H9 (cell line): ENCODE measurements at regions not wholly inside any gene's neighbourhood (a gene's known extent, or its start where the extent isn't known, plus 50 kb on each side); places are given as distances from the start of the nearest gene placed in this dataset.

Experiments used
- DNase-seq: peaks from one replicate; pipeline ENCODE4 v3.0.0-alpha.2; 2017
- H2AFZ ChIP-seq: one replicate; pipeline ENCODE4 v1.6.1; 2013; ENCODE audit warnings: mild to moderate bottlenecking, low read length, control low read depth, moderate library complexity
- H2AK5ac ChIP-seq: 2 replicates; pipeline ENCODE4 v1.6.1; 2013; ENCODE audit warnings: low read length, control low read depth, mixed read lengths; ENCODE audit not compliant: insufficient read length
- H2BK120ac ChIP-seq: one replicate; pipeline ENCODE4 v1.6.1; 2013; ENCODE audit warnings: low read depth, mild to moderate bottlenecking, low read length, control low read depth, inconsistent platforms; ENCODE audit not compliant: poor library complexity, severe bottlenecking
- H2BK12ac ChIP-seq: 2 replicates; pipeline ENCODE4 v1.6.1; 2013; ENCODE audit warnings: low read length, control low read depth, mixed read lengths, low read depth; ENCODE audit not compliant: insufficient read length
- H2BK15ac ChIP-seq: 2 replicates; pipeline ENCODE4 v1.6.1; 2013; ENCODE audit warnings: low read depth, low read length, control low read depth
- H2BK20ac ChIP-seq: one replicate; pipeline ENCODE4 v1.6.1; 2013; ENCODE audit warnings: low read depth, mild to moderate bottlenecking, low read length, control low read depth, inconsistent platforms; ENCODE audit not compliant: poor library complexity, severe bottlenecking
- H2BK5ac ChIP-seq: 2 replicates; pipeline ENCODE4 v1.6.1; 2013; ENCODE audit warnings: low read length, control low read depth, mixed read lengths; ENCODE audit not compliant: insufficient read length
- H3K14ac ChIP-seq: 2 replicates; pipeline ENCODE4 v1.6.1; 2013; ENCODE audit warnings: low read length, control low read depth; ENCODE audit not compliant: insufficient read depth
- H3K18ac ChIP-seq: 2 replicates; pipeline ENCODE4 v1.6.1; 2013; ENCODE audit warnings: low read depth, mild to moderate bottlenecking, mixed read lengths, low read length, control low read depth; ENCODE audit not compliant: insufficient read length
- H3K23ac ChIP-seq: 2 replicates; pipeline ENCODE4 v1.6.1; 2013; ENCODE audit warnings: low read length, control low read depth, mixed read lengths, low read depth; ENCODE audit not compliant: insufficient read length
- H3K23me2 ChIP-seq: 2 replicates; pipeline ENCODE4 v1.6.1; 2013; ENCODE audit warnings: low read depth, mild to moderate bottlenecking, mixed read lengths, low read length, control low read depth; ENCODE audit not compliant: insufficient read length, poor library complexity, severe bottlenecking
- H3K27ac ChIP-seq: 2 replicates; pipeline ENCODE4 v1.5.1; 2013; ENCODE audit warnings: low read length, control low read depth, mixed read lengths, low read depth; ENCODE audit not compliant: insufficient read length
- H3K27me3 ChIP-seq: 2 replicates; pipeline ENCODE4 v1.6.1; 2013; ENCODE audit warnings: low read length, control low read depth, inconsistent platforms; ENCODE audit not compliant: insufficient read depth
- H3K4ac ChIP-seq: 2 replicates; pipeline ENCODE4 v1.6.1; 2013; ENCODE audit warnings: low read depth, mild to moderate bottlenecking, control low read depth, inconsistent platforms, low read length, moderate library complexity
- H3K4me1 ChIP-seq: 2 replicates; pipeline ENCODE4 v1.6.1; 2013; ENCODE audit warnings: low read length, control low read depth, inconsistent platforms; ENCODE audit not compliant: insufficient read depth
- H3K4me2 ChIP-seq: 2 replicates; pipeline ENCODE4 v1.6.1; 2013; ENCODE audit warnings: low read length, control low read depth, mixed read lengths; ENCODE audit not compliant: insufficient read length, insufficient read depth
- H3K56ac ChIP-seq: 2 replicates; pipeline ENCODE4 v1.6.1; 2013; ENCODE audit warnings: low read depth, mild to moderate bottlenecking, mixed read lengths, low read length, control low read depth; ENCODE audit not compliant: insufficient read length
- H3K79me1 ChIP-seq: 2 replicates; pipeline ENCODE4 v1.6.1; 2013; ENCODE audit warnings: low read depth, mild to moderate bottlenecking, moderate library complexity, low read length, control low read depth, inconsistent platforms; ENCODE audit not compliant: insufficient read depth, poor library complexity, severe bottlenecking
- H3K79me2 ChIP-seq: 2 replicates; pipeline ENCODE4 v1.6.1; 2013; ENCODE audit warnings: low read length, control low read depth, inconsistent platforms; ENCODE audit not compliant: insufficient read depth
- H3K9ac ChIP-seq: 2 replicates; pipeline ENCODE4 v1.6.1; 2013; ENCODE audit warnings: low read length, control low read depth, mixed read lengths; ENCODE audit not compliant: insufficient read length; ENCODE audit errors: extremely low read depth
- H3K9me3 ChIP-seq: one replicate; pipeline ENCODE4 v1.6.1; 2013; ENCODE audit warnings: low read depth, low read length, inconsistent platforms; ENCODE audit not compliant: control insufficient read depth
- H3T11ph ChIP-seq: one replicate; pipeline ENCODE4 v1.6.1; 2013; ENCODE audit warnings: mild to moderate bottlenecking, low read length, control low read depth, inconsistent platforms
- H4K20me1 ChIP-seq: one replicate; pipeline ENCODE4 v1.6.1; 2013; ENCODE audit not compliant: control insufficient read depth, insufficient read length, insufficient read depth
- H4K5ac ChIP-seq: 2 replicates; pipeline ENCODE4 v1.6.1; 2013; ENCODE audit warnings: low read depth, mild to moderate bottlenecking, mixed read lengths, low read length, control low read depth; ENCODE audit not compliant: insufficient read length
- H4K8ac ChIP-seq: replicated peaks from 2 replicates; pipeline ENCODE4 v1.6.1; 2013; ENCODE audit warnings: low read length, control low read depth, mixed read lengths, low read depth; ENCODE audit not compliant: insufficient read length
- H4K91ac ChIP-seq: 2 replicates; pipeline ENCODE4 v1.6.1; 2013; ENCODE audit warnings: low read depth, mild to moderate bottlenecking, moderate library complexity, mixed read lengths, low read length, control low read depth; ENCODE audit not compliant: insufficient read length
- H3K27ac Mint-ChIP-seq, 3 experiments: 2 replicates in 2 of 3; 3 replicates in 1 of 3; pipeline ENCODE4 v1.8.0; 2020 to 2021; ENCODE audit warnings: mixed read lengths in 3 of 3, mild to moderate bottlenecking in 1 of 3, moderate library complexity in 1 of 3
- H3K27me3 Mint-ChIP-seq: 2 replicates; pipeline ENCODE4 v1.8.0; 2021; ENCODE audit warnings: low read depth, mild to moderate bottlenecking, moderate library complexity, mixed read lengths
- H3K36me3 Mint-ChIP-seq, 3 experiments: 2 replicates in 2 of 3; 3 replicates in 1 of 3; pipeline ENCODE4 v1.8.0; 2020 to 2021; ENCODE audit warnings: low read depth in 3 of 3, mixed read lengths in 3 of 3; ENCODE audit not compliant: insufficient read depth in 1 of 3
- H3K4me1 Mint-ChIP-seq, 2 experiments: 2 replicates each; pipeline ENCODE4 v1.8.0; 2020; ENCODE audit warnings: mixed read lengths in 2 of 2
- H3K4me3 Mint-ChIP-seq, 2 experiments: 2 replicates in 1 of 2; 3 replicates in 1 of 2; pipeline ENCODE4 v1.8.0; 2020 to 2021; ENCODE audit warnings: mild to moderate bottlenecking in 2 of 2, mixed read lengths in 2 of 2, moderate library complexity in 1 of 2
- H3K9me3 Mint-ChIP-seq, 2 experiments: 2 replicates in 1 of 2; 3 replicates in 1 of 2; pipeline ENCODE4 v1.8.0; 2020; ENCODE audit warnings: mild to moderate bottlenecking in 2 of 2, mixed read lengths in 2 of 2, moderate library complexity in 1 of 2
- WGBS: extraction: QIAGEN DNeasy Blood & Tissue Kit; methylation state at CpG from one replicate; pipeline ENCODE4 v1.1.7; 2013; ENCODE audit warnings: missing lambda C conversion rate, low lambda C conversion rate, mixed read lengths; ENCODE audit not compliant: insufficient read length; ENCODE audit errors: extremely low coverage; 5-methylcytosine and 5-hydroxymethylcytosine counted together
- TF ChIP-seq, protein P1 (sequence below): fragments of 200-600 bp; sonication (generic); conservative IDR thresholded peaks from 3 replicates; pipeline ENCODE4 v1.8.0; 2021; ENCODE audit warnings: antibody characterized with exemption, mild to moderate bottlenecking

- Histone ChIP-seq H4K91ac (no peak overlapping the region), H3K9ac (no peak overlapping the region), H3K27me3 (no peaks in the 10 kb centered on the region; the same call in 1 of the 2 replicates), H2BK15ac (no peak overlapping the region), H3K9me3 (peaks cover 17% of the 10 kb centered on the region), H4K8ac (no peak overlapping the region), H3K56ac (no peak overlapping the region), H2AK5ac (no peak overlapping the region), H2BK12ac (no peak overlapping the region), H3K4me2 (no peak overlapping the region), H2BK5ac (no peak overlapping the region), H2BK120ac (no peak overlapping the region), H3K4ac (no peak overlapping the region), H3K27ac (no peak overlapping the region), H2BK20ac (no peak overlapping the region), H4K5ac (no peak overlapping the region), H4K20me1 (no peaks in the 10 kb centered on the region), H3K23ac (no peak overlapping the region), H2AFZ (no peak overlapping the region), H3K18ac (no peak overlapping the region), H3K23me2 (no peaks in the 10 kb centered on the region), H3T11ph (no peak overlapping the region), H3K79me1 (no peaks in the 10 kb centered on the region), H3K79me2 (no peaks in the 10 kb centered on the region), H3K4me1 (no peaks in the 10 kb centered on the region), H3K14ac (peak overlapping the region; percentile 8; the same call in 1 of the 2 replicates)
- Mint-ChIP-seq H3K27ac (no peak overlapping the region; a peak in 1 of 7 replicates), H3K4me3 (no peak overlapping the region), H3K27me3 (peaks cover 32% of the 10 kb centered on the region), H3K4me1 (no peaks in the 10 kb centered on the region), H3K36me3 (peaks cover 2 to 21% (median 2%) of the 10 kb centered on the region in 3 experiments; a peak in 4 of 7 replicates), H3K9me3 (peaks cover 49 to 72% of the 10 kb centered on the region in 2 experiments)
- TF ChIP-seq, protein P1, sequence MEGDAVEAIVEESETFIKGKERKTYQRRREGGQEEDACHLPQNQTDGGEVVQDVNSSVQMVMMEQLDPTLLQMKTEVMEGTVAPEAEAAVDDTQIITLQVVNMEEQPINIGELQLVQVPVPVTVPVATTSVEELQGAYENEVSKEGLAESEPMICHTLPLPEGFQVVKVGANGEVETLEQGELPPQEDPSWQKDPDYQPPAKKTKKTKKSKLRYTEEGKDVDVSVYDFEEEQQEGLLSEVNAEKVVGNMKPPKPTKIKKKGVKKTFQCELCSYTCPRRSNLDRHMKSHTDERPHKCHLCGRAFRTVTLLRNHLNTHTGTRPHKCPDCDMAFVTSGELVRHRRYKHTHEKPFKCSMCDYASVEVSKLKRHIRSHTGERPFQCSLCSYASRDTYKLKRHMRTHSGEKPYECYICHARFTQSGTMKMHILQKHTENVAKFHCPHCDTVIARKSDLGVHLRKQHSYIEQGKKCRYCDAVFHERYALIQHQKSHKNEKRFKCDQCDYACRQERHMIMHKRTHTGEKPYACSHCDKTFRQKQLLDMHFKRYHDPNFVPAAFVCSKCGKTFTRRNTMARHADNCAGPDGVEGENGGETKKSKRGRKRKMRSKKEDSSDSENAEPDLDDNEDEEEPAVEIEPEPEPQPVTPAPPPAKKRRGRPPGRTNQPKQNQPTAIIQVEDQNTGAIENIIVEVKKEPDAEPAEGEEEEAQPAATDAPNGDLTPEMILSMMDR, result no peak
- no peak for DNase-seq
- WGBS, result no CpG with 5 or more reads among the region's 6 CpGs
Observed at GRCh38 chr1:5331101-5331500, 661.1 kb downstream of the NPHP4 start.
